Uterus (tissue), 3 donors: ENCODE measurements at regions not wholly inside any gene's neighbourhood (a gene's known extent, or its start where the extent isn't known, plus 50 kb on each side); places are given as distances from the start of the nearest gene placed in this dataset.

Source experiments
- DNase-seq, 2 donors: peaks; one replicate each; pipeline ENCODE4 v3.0.0-alpha.2; 2019 to 2020
- H3K27ac ChIP-seq, 2 donors: fragments of 200-600 bp; sonication (generic); 1 replicate in 1 of 2; 2 replicates in 1 of 2; pipeline ENCODE4 v1.5.1; 2016 to 2018
- H3K27me3 ChIP-seq, 2 donors: fragments of 200-600 bp; sonication (generic); one replicate each; pipeline ENCODE4 v1.5.1; 2018 to 2019; ENCODE audit warnings: control low read depth in 1 of 2
- H3K36me3 ChIP-seq, 2 donors: fragments of 200-600 bp; sonication (generic); one replicate each; pipeline ENCODE4 v1.5.1; 2019; ENCODE audit warnings: control low read depth in 1 of 2
- H3K4me1 ChIP-seq, 2 donors: fragments of 200-600 bp; sonication (generic); one replicate each; pipeline ENCODE4 v1.5.1; 2018 to 2019; ENCODE audit warnings: control low read depth in 1 of 2
- H3K4me3 ChIP-seq, 2 donors: fragments of 200-600 bp; sonication (generic); 1 replicate in 1 of 2; 2 replicates in 1 of 2; pipeline ENCODE4 v1.5.1; 2018 to 2019; ENCODE audit warnings: mild to moderate bottlenecking in 1 of 2
- H3K9me3 ChIP-seq, 2 donors: fragments of 200-600 bp; sonication (generic); one replicate each; pipeline ENCODE4 v1.5.1; 2019; ENCODE audit warnings: control low read depth in 1 of 2
- CTCF ChIP-seq, 4 experiments: fragments of 200-600 bp in 2 of 4; fragments of 450-650 bp in 2 of 4; sonication (generic) in 2 of 4; IDR thresholded peaks; one replicate each; pipeline ENCODE4 v1.5.1; 2016 to 2019; ENCODE audit warnings: antibody characterized with exemption in 4 of 4, mild to moderate bottlenecking in 2 of 4, moderate library complexity in 1 of 4
- POLR2A ChIP-seq, 2 donors: fragments of 450-650 bp; IDR thresholded peaks; one replicate each; pipeline ENCODE4 v1.6.1; 2016; ENCODE audit warnings: antibody characterized with exemption in 2 of 2, mild to moderate bottlenecking in 1 of 2, moderate library complexity in 1 of 2
- intact Hi-C: fragments of 100-400 bp; cut with DNase I; formaldehyde crosslinking; loops from one replicate; pipeline ENCODE4 v1.15.1; 2023; ENCODE audit warnings: low total_unique reads
- donor health status: DM: yes; HTN: yes; CAD: no.

- no peaks in the 10 kb centered on the region for H3K4me1 ChIP-seq
- no peaks in the 10 kb centered on the region for H3K27me3 ChIP-seq
- no peak for TF ChIP-seq POLR2A (IDR thresholded peaks at IDR 0.05)
- TF ChIP-seq CTCF (IDR thresholded peaks at IDR 0.05): no peak
- H3K9me3 ChIP-seq: no peaks in the 10 kb centered on the region
- DNase-seq: no peak
- H3K27ac ChIP-seq: no peak overlapping the region
- H3K4me3 ChIP-seq: no peak overlapping the region
- H3K36me3 ChIP-seq: no peaks in the 10 kb centered on the region
- intact Hi-C loops: no loop called here
Observed at GRCh38 chr4:13872155-13872554, 244.6 kb upstream of the BOD1L1 start.

- Histone ChIP-seq H3K4me1 (no peaks in the 10 kb centered on the region), H3K27me3 (no peaks in the 10 kb centered on the region), H3K27ac (no peak overlapping the region), H3K9me3 (no peaks in the 10 kb centered on the region), H3K4me3 (no peak overlapping the region), H3K36me3 (no peaks in the 10 kb centered on the region)
- no peak for DNase-seq
- TF ChIP-seq POLR2A (IDR thresholded peaks at IDR 0.05): no peak
- TF ChIP-seq CTCF (IDR thresholded peaks at IDR 0.05): no peak
- intact Hi-C loops: no loop called here
Observed at GRCh38 chr4:13872955-13873354, 245.4 kb upstream of the BOD1L1 start.

GRCh38 chr4:13875181-13875580, 247.7 kb upstream of the BOD1L1 start:
- H3K27ac ChIP-seq: no peak overlapping the region
- no peak overlapping the region for H3K4me3 ChIP-seq
- no peaks in the 10 kb centered on the region for H3K9me3 ChIP-seq
- H3K27me3 ChIP-seq: no peaks in the 10 kb centered on the region
- TF ChIP-seq POLR2A (IDR thresholded peaks at IDR 0.05): no peak
- TF ChIP-seq CTCF (IDR thresholded peaks at IDR 0.05): no peak
- no peak for DNase-seq
- H3K36me3 ChIP-seq: no peaks in the 10 kb centered on the region
- intact Hi-C loops: no loop called here
- H3K4me1 ChIP-seq: no peaks in the 10 kb centered on the region

- H3K4me1 ChIP-seq: no peaks in the 10 kb centered on the region
- no peak for TF ChIP-seq CTCF (IDR thresholded peaks at IDR 0.05)
- TF ChIP-seq POLR2A (IDR thresholded peaks at IDR 0.05): no peak
- no peak overlapping the region for H3K27ac ChIP-seq
- no peak for DNase-seq
- intact Hi-C loops: no loop called here
- H3K9me3 ChIP-seq: no peaks in the 10 kb centered on the region
- H3K27me3 ChIP-seq: no peaks in the 10 kb centered on the region
- no peaks in the 10 kb centered on the region for H3K36me3 ChIP-seq
- no peak overlapping the region for H3K4me3 ChIP-seq
Observed at GRCh38 chr4:13876131-13876530, 248.6 kb upstream of the BOD1L1 start.

- H3K4me1 ChIP-seq: no peaks in the 10 kb centered on the region
- H3K27me3 ChIP-seq: no peaks in the 10 kb centered on the region
- TF ChIP-seq POLR2A (IDR thresholded peaks at IDR 0.05) (no peak), CTCF (IDR thresholded peaks at IDR 0.05) (no peak)
- H3K9me3 ChIP-seq: no peaks in the 10 kb centered on the region
- DNase-seq: no peak
- H3K4me3 ChIP-seq: no peak overlapping the region
- intact Hi-C loops: no loop called here
- no peak overlapping the region for H3K27ac ChIP-seq
- H3K36me3 ChIP-seq: no peaks in the 10 kb centered on the region
Observed at GRCh38 chr4:13876940-13877339, 249.4 kb upstream of the BOD1L1 start.
